BJ (cell line): ENCODE measurements at regions not wholly inside any gene's neighbourhood (a gene's known extent, or its start where the extent isn't known, plus 50 kb on each side); places are given as distances from the start of the nearest gene placed in this dataset.

ENCODE experiments used
- CTCF ChIA-PET: fragments of 350-600 bp; formaldehyde crosslinking; extraction: SDS; loops from one replicate; lab custom pipeline; 2021; ENCODE audit warnings: antibody characterized with exemption, inconsistent platforms; lab: Yijun Ruan, JAX
- POLR2A ChIA-PET: fragments of 300-600 bp; sonication (Branson Sonifier 250); formaldehyde crosslinking; extraction: SDS; loops from one replicate; lab custom pipeline; 2021; ENCODE audit warnings: antibody characterized with exemption; lab: Charles Lee
- DNase-seq: peaks from one replicate; pipeline ENCODE4 v3.0.0-alpha.2; 2011; ENCODE audit warnings: low read depth
- H3K27me3 ChIP-seq: 2 replicates; pipeline ENCODE4 v1.6.0; 2011; ENCODE audit warnings: low read length; ENCODE audit not compliant: control insufficient read depth, insufficient read depth
- H3K36me3 ChIP-seq: 2 replicates; pipeline ENCODE4 v1.5.1; 2011; ENCODE audit warnings: low read length; ENCODE audit not compliant: control insufficient read depth, insufficient read depth
- H3K4me3 ChIP-seq: 2 replicates; pipeline ENCODE4 v1.5.1; 2011; ENCODE audit warnings: low read depth, mild to moderate bottlenecking, control low read depth, low read length
- CTCF ChIP-seq: IDR thresholded peaks from 2 replicates; pipeline ENCODE4 v1.5.1; 2011; ENCODE audit warnings: low read depth, mild to moderate bottlenecking, control low read depth, inconsistent platforms, low read length, moderate library complexity; ENCODE audit not compliant: insufficient read depth

- DNase-seq = no peak
- no peak for TF ChIP-seq CTCF
- H3K36me3 ChIP-seq = no peaks in the 10 kb centered on the region
- ChIA-PET CTCF (interaction anchor here (0.6 kb wide), 1 partner anchor 8 kb away, joined by 3 read pairs; no protein-coding TSS in a partner anchor), POLR2A (no interaction called here)
- H3K4me3 ChIP-seq = no peak overlapping the region
- H3K27me3 ChIP-seq = no peaks in the 10 kb centered on the region
Observed at GRCh38 chr20:24134930-24135329, 146.4 kb upstream of the GGTLC1 start.

- TF ChIP-seq CTCF = no peak
- Histone ChIP-seq H3K27me3 (no peaks in the 10 kb centered on the region), H3K36me3 (no peaks in the 10 kb centered on the region), H3K4me3 (no peak overlapping the region)
- no peak for DNase-seq
- POLR2A ChIA-PET = no interaction called here
- CTCF ChIA-PET = interaction anchor here (0.6 kb wide), 1 partner anchor 9 kb away, joined by 3 read pairs; no protein-coding TSS in a partner anchor
Observed at GRCh38 chr20:24134284-24134683, 145.7 kb upstream of the GGTLC1 start.

- CTCF ChIA-PET = interaction anchor here (0.7 to 0.8 kb wide), 2 partner anchors 15 to 30 kb away, joined by 3 to 4 read pairs; no protein-coding TSS in a partner anchor
- DNase-seq = no peak
Observed at GRCh38 chr20:24132246-24132645, 143.7 kb upstream of the GGTLC1 start.

GRCh38 chr20:24131684-24132083, 143.1 kb upstream of the GGTLC1 start:
- DNase-seq = no peak
- ChIA-PET CTCF (no interaction called here), POLR2A (no interaction called here)
- Histone ChIP-seq H3K36me3 (no peaks in the 10 kb centered on the region), H3K27me3 (no peaks in the 10 kb centered on the region), H3K4me3 (no peak overlapping the region)
- TF ChIP-seq CTCF = no peak

More at GRCh38 chr20:24132246-24132645, 143.7 kb upstream of the GGTLC1 start:
- Histone ChIP-seq H3K4me3 (no peak overlapping the region), H3K36me3 (no peaks in the 10 kb centered on the region), H3K27me3 (no peaks in the 10 kb centered on the region)
- POLR2A ChIA-PET = no interaction called here
- no peak for TF ChIP-seq CTCF

- POLR2A ChIA-PET = no interaction called here
Observed at GRCh38 chr20:24131281-24131680, 142.7 kb upstream of the GGTLC1 start.

More at GRCh38 chr20:24131281-24131680, 142.7 kb upstream of the GGTLC1 start:
- Histone ChIP-seq H3K4me3 (no peak overlapping the region), H3K27me3 (no peaks in the 10 kb centered on the region), H3K36me3 (no peaks in the 10 kb centered on the region)
- no peak for TF ChIP-seq CTCF
- DNase-seq = no peak
- CTCF ChIA-PET = no interaction called here
